H1 (cell line): ENCODE measurements at regions not wholly inside any gene's neighbourhood (a gene's known extent, or its start where the extent isn't known, plus 50 kb on each side); places are given as distances from the start of the nearest gene placed in this dataset.

Experiments
- CHD2 ChIP-seq: IDR thresholded peaks from 2 replicates; pipeline ENCODE4 v1.6.1; 2012; ENCODE audit warnings: low read length, improper control_type of control experiment
- CTCF ChIP-seq, 3 experiments: IDR thresholded peaks; 1 replicate in 2 of 3; 2 replicates in 1 of 3; pipeline versions ENCODE4 v1.5.1 to v1.6.1; 2011; ENCODE audit warnings: low read length in 3 of 3, mild to moderate bottlenecking in 3 of 3, inconsistent platforms in 2 of 3, low read depth in 1 of 3, moderate library complexity in 1 of 3; ENCODE audit not compliant: insufficient read depth in 1 of 3; ENCODE audit errors: control extremely low read depth in 1 of 3
- JUND ChIP-seq: IDR thresholded peaks from 2 replicates; pipeline ENCODE4 v1.6.1; 2011; ENCODE audit warnings: mild to moderate bottlenecking, improper control_type of control experiment, low read length
- MAX ChIP-seq: IDR thresholded peaks from 2 replicates; pipeline ENCODE4 v1.6.1; 2012; ENCODE audit warnings: inconsistent platforms
- POLR2A ChIP-seq, 2 experiments: IDR thresholded peaks; 1 replicate in 1 of 2; 2 replicates in 1 of 2; pipeline ENCODE4 v1.6.1; 2011; ENCODE audit warnings: low read depth in 2 of 2, low read length in 2 of 2, mild to moderate bottlenecking in 2 of 2; ENCODE audit errors: control extremely low read depth in 1 of 2
- RFX5 ChIP-seq: IDR thresholded peaks from 2 replicates; pipeline ENCODE4 v1.6.1; 2011; ENCODE audit warnings: low read depth, low read length, improper control_type of control experiment, borderline replicate concordance
- TCF12 ChIP-seq: IDR thresholded peaks from 2 replicates; pipeline ENCODE4 v1.6.1; 2011; ENCODE audit warnings: low read depth, mild to moderate bottlenecking, low read length
- TEAD4 ChIP-seq: IDR thresholded peaks from 2 replicates; pipeline ENCODE4 v1.6.1; 2012; ENCODE audit warnings: low read depth, low read length, inconsistent platforms, mixed read lengths

- TF ChIP-seq POLR2A (IDR thresholded peaks at IDR 0.05; ENCODE audit: control extremely low read depth in 1 of 2, low read depth in 2 of 2, low read length in 2 of 2) (no peak), JUND (no peak), TCF12 (no peak), TEAD4 (no peak), CTCF (IDR thresholded peaks at IDR 0.05; ENCODE audit: control extremely low read depth in 1 of 3, insufficient read depth in 1 of 3, low read depth in 1 of 3, low read length in 3 of 3) (no peak), RFX5 (no peak), MAX (no peak), CHD2 (no peak)
Measured at GRCh38 chr14:85186082-85186481, 343.9 kb upstream of the FLRT2 start.
